ENCODE measurements at regions not wholly inside any gene's neighbourhood (a gene's known extent, or its start where the extent isn't known, plus 50 kb on each side); places are given as distances from the start of the nearest gene placed in this dataset.

GRCh38 chr1:29395736-29396437 lies 159.6 kb downstream of the PTPRU start:
- no peak for TF ChIP-seq GATA2 (IDR thresholded peaks at IDR 0.05; ENCODE audit: low read depth, low read length)
- no peak for TF ChIP-seq GATA3 (IDR thresholded peaks at IDR 0.05; ENCODE audit: low read depth, low read length)

All from SH-SY5Y (cell line).